AG09309 (cell line): ENCODE measurements at regions not wholly inside any gene's neighbourhood (a gene's known extent, or its start where the extent isn't known, plus 50 kb on each side); places are given as distances from the start of the nearest gene placed in this dataset.

Source experiments
- DNase-seq: peaks from one replicate; pipeline ENCODE4 v3.0.0-alpha.2; 2010; ENCODE audit warnings: low read depth
- H3K4me3 ChIP-seq: 2 replicates; pipeline ENCODE4 v1.5.1; 2011; ENCODE audit warnings: mild to moderate bottlenecking, low read depth, low read length, moderate library complexity; ENCODE audit not compliant: control insufficient read depth
- TF ChIP-seq, protein P1 (sequence below): IDR thresholded peaks from 2 replicates; pipeline ENCODE4 v1.5.1; 2011; ENCODE audit warnings: mild to moderate bottlenecking, low read depth, low read length, inconsistent platforms; ENCODE audit not compliant: insufficient read depth, control insufficient read depth; ENCODE audit errors: missing control alignments

DNA sequence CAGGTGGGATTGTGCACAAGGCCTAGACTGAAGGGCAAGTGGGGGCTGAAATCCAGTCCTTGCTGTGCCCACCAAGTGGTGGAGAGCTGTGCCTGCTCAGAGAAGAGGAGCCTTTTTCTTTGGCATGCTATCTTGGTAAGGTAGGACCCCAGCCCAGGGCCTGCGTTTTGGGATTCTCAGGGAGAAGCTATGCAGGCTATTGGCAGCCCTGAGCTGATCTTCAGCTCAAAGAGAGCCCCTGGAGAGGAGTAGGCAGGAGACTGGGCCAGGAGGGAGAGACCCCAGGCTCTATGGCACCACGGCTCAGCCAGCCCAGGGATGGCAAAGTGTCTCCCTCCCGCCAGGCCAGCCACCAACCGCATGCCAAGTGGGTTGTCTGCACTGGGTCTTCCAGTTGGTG is 119.2 kb upstream of the PCBD1 start:
- TF ChIP-seq, protein P1, sequence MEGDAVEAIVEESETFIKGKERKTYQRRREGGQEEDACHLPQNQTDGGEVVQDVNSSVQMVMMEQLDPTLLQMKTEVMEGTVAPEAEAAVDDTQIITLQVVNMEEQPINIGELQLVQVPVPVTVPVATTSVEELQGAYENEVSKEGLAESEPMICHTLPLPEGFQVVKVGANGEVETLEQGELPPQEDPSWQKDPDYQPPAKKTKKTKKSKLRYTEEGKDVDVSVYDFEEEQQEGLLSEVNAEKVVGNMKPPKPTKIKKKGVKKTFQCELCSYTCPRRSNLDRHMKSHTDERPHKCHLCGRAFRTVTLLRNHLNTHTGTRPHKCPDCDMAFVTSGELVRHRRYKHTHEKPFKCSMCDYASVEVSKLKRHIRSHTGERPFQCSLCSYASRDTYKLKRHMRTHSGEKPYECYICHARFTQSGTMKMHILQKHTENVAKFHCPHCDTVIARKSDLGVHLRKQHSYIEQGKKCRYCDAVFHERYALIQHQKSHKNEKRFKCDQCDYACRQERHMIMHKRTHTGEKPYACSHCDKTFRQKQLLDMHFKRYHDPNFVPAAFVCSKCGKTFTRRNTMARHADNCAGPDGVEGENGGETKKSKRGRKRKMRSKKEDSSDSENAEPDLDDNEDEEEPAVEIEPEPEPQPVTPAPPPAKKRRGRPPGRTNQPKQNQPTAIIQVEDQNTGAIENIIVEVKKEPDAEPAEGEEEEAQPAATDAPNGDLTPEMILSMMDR = no peak
- H3K4me3 ChIP-seq = no peak overlapping the region
- DNase-seq = no peak

DNA sequence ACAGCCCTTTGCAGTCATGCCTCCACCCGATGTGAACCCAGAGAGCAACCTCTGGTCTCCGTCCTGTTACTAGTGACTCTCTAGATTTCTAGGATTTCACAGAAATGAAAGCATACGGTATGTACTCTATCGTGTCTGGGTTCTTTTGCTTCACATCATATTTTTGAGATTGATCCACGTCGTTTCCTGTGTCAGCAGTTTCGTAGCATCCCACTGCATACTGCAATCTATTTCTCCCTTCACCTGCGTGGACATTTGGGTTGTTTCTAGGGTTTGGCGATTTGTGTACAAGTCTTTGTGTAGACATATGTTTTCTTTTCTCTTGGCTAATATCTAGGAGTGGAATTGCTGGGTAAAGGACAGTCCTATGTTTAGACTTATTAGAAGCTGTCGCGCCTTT is 119.8 kb upstream of the PCBD1 start:
- no peak overlapping the region for H3K4me3 ChIP-seq
- no peak for DNase-seq
- TF ChIP-seq, protein P1 = no peak

DNA sequence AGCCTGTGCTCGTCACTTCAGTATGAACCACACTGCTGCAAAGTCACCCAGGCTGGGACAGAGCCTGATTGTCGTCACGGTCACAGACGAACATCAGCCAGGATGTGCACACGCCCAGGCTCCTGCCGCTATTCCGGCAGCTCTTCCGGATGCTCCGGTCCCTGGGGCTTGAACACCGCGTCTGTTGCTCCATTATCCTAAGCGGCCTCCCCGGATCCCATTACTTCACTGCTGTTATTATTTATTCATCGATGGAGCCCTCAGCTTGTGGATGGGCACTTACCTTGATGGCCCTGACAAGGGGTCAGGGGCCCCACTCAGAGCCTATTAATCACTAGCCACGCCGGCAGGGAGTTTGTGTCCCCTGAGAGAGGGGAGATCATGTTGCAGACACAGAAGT is 120.8 kb upstream of the PCBD1 start:
- no peak for DNase-seq
- H3K4me3 ChIP-seq = no peak overlapping the region
- TF ChIP-seq, protein P1 = no peak

DNA sequence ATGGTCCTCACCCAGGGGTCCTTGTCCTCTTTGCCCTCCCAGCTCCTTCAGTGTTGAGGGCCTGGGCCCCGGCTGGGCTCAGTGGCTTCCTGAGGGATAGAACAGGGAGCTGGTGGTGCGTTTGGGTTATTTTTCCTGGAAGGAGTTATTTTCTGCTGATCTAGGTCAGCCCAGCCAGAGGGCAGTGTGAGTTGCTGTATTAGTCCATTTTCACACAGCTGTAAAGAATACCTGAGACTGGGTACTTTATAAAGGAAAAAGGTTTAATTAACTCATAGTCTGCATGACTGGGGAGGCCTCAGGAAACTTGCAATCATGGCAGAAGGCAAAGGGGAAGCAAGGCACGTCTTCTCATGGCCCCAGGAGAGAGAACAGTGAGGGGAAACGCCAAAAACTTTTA is 122.4 kb upstream of the PCBD1 start:
- H3K4me3 ChIP-seq = no peak overlapping the region
- TF ChIP-seq, protein P1 = no peak
- DNase-seq = no peak

DNA sequence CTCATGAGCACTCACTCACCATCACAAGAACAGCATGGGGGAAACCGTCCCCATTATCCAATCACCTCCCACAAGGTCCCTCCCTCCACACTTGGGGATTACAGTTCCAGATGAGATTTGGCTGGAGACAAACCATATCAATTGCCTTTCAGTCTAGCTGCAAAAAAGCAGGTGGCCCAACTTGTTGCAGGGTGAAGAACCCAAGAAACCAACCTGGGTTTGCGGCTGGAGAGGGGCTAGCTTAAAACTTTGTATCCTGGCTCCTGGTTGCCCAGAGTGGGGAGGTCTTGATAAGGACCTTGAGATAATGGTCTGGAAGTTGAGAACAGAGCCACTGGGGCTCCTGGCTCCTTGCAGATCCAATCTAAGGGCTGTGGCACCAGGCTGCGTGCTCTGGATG is 122.8 kb upstream of the PCBD1 start:
- DNase-seq = no peak
- H3K4me3 ChIP-seq = no peak overlapping the region
- TF ChIP-seq, protein P1 = no peak

DNA sequence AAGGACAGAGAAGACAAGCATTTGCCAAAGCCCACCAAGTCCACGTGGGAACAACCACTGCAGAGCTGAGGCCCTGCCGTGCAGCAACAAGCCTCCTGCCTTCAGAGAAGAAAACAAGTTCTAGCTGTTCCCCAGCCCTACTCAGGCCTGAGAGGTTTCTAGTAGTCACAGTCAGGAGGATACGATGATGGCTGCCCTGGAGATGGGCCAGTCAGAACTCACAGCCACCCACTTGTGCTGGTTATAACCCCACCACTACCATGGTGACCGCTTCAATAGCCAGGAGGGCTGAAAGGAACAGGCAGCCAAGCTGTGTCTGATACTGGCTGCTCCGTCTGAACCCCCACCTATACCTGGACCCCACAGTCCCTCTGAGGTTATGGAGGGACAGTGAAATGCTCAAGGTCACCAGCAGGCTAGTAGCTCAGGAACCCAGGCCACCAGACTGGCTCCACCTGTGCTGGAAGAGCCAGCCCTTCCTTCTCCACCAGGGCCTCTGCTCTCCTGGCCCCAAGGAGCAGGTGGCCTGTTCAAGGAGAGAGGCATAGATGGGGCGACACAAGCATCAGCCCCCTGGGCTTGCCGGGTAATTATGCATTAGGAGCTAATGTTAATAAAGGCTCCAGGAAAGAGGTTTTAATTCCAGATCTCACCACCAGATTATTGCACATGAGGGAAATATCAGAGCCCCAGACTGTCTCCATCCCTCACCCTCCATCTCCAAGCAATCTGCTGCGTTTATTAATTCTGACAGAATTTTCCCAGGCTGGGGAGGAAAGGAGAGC is 125.8 kb upstream of the PCBD1 start:
- no peak for DNase-seq
- H3K4me3 ChIP-seq = no peak overlapping the region
- TF ChIP-seq, protein P1 = no peak
